LNCAP (cell line): ENCODE measurements at regions not wholly inside any gene's neighbourhood (a gene's known extent, or its start where the extent isn't known, plus 50 kb on each side); places are given as distances from the start of the nearest gene placed in this dataset.
A peak's percentile ranks its signal among the peaks of the same experiment; 100 is the strongest.

Source experiments
- CTCF ChIP-seq: fragments of 450-650 bp; IDR thresholded peaks from 2 replicates; pipeline ENCODE4 v1.5.1; 2017; ENCODE audit warnings: mild to moderate bottlenecking

- TF ChIP-seq CTCF: no peak
Observed at GRCh38 chr3:78178740-78179363, 1139.0 kb downstream of the ROBO2 start.

- TF ChIP-seq CTCF: no peak
Observed at GRCh38 chr3:78183906-78184599, 1144.2 kb downstream of the ROBO2 start.

GRCh38 chr3:78186404-78186803, 1146.5 kb downstream of the ROBO2 start:
- TF ChIP-seq CTCF: no peak

GRCh38 chr3:78201091-78201490, 1161.2 kb downstream of the ROBO2 start:
- TF ChIP-seq CTCF: no peak

GRCh38 chr3:78204977-78205376, 1165.1 kb downstream of the ROBO2 start:
- peak; percentile 40; the same call in 1 of the 2 replicates for TF ChIP-seq CTCF

- no peak for TF ChIP-seq CTCF
Observed at GRCh38 chr3:78221300-78221699, 1181.4 kb downstream of the ROBO2 start.

GRCh38 chr3:78221796-78222195, 1181.9 kb downstream of the ROBO2 start:
- no peak for TF ChIP-seq CTCF
